HG03565 (cell line): ENCODE measurements at regions not wholly inside any gene's neighbourhood (a gene's known extent, or its start where the extent isn't known, plus 50 kb on each side); places are given as distances from the start of the nearest gene placed in this dataset.

Experiments
- ATAC-seq: cut with Tn5 transposase; IDR thresholded peaks from one replicate; pipeline ENCODE4 v1.9.1; 2021; ENCODE audit warnings: mild to moderate bottlenecking, moderate library complexity; ENCODE audit not compliant: unreplicated experiment

DNA sequence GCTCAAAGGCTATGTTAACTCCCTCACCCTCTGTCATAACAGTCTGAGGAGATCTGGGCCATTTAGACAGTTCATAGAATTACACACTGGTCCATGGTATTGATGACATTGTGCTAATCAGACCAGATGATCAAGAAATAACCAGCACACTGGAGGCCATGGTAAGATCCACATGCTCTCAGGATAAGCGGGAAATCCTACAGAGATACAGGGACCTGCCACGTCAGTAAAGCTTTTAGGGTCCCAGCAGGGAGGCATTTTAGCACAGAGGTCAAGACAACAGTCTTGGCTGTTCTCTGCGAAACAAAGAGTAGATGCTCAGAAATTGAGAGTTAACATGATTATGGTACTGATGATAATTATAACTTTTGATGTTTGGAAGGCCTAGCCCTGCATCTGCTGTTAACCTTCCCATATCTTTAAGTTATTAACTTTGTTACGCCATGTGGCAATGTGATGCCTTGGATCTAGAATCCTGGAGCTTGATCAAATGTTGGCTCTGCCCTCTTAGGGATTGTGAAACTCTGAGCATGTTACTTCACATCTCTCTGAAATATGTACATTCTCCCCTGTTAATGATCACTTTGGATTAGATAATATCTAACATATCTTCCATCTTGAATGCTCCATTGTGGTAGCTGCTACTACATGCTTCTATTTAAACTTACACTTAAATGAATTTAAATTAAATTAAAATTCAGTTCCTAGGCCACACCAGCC lies 172.0 kb upstream of the SOX9 start:
- ATAC-seq = no peak

DNA sequence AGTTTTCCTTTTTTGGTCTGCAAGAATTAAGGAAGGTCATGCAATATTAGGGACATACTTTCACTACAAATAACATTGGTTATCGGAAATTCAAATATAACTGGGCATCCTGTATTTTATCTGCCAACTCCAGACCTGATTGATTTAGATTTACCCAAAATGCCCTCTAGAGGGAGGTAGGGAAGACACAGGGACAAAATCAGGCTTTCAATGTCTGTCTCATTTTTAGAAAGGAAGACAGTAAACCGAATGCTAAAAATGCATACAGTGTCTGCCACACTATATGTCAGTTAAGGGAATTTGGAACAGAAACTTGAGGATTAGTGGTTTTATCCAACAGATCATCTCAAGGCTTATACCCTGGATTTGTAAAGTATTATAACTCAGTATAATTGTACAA lies 161.7 kb upstream of the SOX9 start:
- ATAC-seq = no peak

DNA sequence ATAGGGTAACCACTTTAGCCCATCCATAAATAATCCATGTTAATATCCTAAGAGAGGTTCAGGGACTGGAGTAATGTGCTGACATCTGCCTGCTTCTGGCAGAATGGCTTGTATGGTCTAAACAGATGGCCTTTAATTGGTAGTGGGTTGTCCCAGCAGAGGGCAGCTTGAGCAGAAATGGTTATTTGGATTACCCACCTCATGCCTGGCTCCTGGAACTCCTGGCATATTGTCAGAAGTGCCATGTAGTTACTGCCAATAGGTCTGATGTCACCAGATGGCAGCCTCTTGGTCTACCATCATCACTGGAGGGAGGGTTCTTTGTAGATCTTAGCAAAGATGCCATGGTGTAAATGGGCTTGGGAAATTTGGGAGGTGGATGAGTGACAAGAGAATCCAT lies 157.5 kb upstream of the SOX9 start:
- no peak for ATAC-seq

DNA sequence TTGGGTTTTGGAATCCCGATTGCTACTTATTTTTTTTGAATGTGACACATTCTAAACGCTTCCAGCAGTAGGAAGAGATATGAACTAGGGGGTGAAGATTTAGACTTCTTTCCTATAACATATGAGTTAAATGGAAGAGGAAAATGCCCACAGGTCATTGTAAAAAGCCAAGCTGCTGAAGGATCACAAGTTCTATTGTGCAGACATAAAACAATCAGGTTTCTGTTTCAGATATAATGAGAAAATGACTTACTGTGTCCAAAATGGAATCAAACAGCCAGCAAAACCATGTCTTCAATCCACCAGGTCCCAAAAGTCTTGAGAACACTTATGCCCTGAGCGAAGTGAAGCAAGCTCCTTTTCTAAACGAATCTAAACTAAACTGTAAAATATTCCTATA lies 157.0 kb upstream of the SOX9 start:
- ATAC-seq = no peak

DNA sequence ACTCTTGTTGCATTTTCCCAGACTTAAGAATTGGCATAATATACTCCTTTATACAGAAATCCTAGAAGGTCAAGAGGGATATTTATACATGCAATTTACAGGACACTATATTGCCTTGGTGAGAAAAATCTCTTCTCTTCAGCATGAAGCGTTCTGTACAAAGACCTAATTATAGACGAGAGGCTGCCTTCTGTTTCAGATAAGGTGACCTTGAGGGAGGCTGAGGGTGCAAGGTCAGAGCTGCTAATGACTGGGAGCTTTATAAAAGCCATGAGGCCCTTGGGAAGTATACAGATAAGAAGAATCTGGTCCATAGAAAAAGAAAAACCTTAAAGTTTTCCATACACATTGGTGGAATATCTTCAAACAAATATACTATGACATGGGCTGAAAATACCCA lies 156.3 kb upstream of the SOX9 start:
- no peak for ATAC-seq

DNA sequence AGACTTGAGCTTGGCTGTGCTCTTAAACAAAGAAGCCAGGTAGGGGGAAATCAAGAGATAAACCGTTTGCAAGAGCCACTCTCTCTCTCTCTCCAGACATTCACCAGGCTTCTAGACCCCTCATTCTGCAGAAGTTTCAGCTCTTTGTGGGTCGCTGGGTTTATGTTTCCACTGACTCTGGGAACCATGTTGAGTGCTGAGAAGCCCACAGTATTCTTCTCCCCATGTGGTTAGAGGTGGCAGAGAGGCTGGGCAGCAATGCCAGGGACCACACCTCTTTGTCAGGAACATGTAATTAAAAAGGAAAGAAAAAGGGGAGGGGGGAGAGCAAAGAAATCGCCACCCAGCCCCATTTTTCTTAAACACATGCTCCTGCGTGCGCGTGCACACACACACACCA lies 154.8 kb upstream of the SOX9 start:
- ATAC-seq = no peak

DNA sequence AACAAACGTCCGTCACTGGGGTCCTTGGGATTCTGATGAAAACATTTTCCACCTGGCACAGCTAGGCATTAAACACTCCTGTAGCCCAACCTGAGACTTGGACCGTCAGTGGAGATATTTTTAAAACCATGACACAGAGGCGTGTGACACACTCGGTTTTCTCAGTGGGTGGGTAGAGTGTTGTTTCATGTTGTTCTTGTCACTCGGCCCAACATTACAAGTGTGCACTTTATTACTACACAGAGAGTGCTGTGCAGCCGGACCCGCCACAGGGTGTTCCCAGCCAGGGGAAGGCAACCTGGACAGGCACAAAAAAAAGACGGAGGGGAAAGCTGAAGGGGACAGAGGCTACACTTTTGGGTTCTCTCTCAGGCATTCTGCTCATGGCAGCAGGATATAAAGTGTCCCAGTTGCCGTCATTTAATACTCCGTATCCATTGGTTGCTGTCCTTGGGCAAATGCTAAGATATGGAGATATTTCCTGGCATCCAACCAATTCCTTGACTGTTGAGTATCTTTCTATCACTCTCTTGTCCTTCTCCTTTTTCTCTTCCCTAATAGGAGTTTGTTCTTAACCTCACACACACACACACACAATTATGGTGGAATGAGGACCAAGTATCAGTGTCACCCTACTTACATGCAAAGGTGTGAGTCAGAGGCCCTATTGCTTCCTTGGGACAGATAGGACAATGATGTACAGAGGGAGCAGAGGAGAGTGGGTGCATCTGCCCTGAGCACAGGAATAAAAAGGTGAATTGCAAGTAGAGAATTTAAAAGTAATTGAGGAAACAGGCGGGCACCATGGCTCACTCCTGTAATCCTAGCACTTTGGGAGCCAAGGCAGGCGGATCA lies 154.1 kb upstream of the SOX9 start:
- ATAC-seq = no peak

DNA sequence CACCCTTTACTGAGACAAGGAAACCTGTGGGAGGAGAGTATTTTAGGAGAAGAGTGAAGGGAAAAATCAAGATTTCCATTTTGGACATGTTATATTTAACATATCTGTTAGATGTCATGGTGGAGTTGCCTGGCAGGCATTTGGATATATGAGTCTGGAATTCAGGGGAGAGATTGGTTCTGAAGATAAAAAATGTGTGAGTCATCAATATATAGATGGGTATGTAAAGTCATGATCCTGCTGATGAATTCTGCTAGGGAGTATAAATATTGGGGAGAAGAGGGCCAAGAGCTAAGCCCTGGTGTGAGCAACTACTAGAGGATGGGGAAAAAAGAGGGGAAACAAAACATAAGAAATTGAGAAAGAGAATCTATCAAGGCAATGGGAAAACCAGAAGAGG lies 151.3 kb upstream of the SOX9 start:
- ATAC-seq = no peak

DNA sequence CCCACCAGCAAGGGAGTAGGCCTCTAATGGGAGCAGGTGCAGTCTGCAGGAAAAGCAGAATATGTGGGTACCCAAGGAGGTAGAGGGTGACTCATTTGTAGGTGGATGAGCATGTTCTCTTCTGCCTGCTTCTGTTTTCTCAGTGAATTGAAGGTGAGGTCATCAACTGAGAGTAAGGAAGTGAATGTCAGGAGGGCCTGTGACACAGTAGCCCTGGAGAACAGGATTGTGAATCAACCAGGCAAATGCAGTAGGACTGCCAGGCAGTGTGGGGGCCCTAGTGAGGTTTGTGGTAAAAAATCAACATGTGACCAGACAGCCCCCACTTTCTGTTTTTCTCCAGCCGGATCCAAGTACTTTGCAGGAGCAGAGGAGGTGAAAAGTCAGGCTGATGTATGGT lies 150.5 kb upstream of the SOX9 start:
- peak; percentile 62 for ATAC-seq

DNA sequence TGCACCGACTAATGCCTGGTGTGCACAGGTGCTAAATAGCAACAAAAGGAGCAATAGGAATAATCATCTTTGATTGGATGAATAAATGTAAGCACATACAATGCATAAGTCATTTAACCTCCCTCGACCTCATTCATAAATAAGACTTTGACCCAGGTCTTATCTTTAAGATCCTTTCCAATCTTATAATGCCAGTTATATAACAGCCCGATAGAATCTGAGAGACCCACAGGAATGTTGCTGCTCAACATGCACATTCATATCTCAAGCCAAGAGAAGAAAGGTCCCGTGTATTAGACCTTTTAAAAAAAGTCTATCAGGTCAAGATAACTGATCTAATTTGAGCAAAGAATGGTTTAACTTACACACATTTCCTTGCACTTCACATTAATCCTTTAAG lies 146.8 kb upstream of the SOX9 start:
- no peak for ATAC-seq

DNA sequence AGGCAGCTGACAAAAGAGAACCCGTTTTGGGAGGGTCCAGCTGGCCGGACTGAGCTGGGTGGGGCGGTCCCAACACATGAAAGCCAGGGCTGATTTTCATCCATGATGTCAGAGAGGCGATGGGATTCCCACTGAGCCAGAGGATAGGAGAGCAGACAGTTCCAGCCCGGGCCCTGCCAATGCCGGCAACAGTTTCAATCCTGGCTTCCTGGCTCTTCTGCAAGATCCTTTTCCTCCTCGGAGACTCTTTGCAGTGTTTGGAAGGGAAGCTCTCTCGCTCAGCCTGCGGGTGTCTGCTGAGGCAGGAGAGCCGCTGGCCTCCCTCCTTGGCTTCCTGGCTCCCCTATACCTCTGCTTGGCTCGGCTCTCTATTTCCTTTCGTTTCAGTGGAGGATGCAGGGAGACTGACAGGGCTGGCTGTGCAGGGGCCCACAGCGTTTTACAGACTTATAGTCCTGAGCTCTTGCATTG lies 145.5 kb upstream of the SOX9 start:
- ATAC-seq = no peak

DNA sequence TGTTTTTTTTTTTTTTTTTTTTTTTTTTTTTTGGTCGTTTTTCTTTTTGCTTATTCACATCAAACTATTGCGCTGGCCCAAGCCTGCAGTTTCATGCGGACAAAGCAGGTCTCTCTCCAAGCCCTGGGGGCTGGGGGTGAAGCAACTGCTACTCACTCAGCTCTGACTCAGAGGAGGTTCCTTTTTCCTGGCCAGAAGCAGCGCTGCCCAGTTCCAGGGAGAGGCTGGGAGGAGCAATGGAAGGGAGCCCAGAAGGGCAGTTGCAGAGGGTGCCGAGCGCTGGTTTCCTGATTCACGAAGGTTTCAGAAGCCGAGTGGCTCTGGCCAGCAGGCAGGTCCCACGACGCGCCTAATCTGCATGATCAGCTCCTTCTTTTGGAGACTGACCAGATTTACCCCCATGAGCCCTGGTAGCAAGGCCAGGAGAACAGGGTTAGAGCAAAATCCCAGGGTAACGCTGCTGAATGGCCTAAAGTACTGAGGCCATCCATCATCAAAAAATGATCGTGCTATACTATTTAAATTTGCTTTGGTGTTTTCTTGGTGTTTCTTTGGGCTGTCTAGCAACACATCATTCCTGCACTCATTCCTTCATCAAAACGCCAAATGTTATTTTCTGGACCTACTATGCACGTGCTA lies 144.7 kb upstream of the SOX9 start:
- no peak for ATAC-seq

DNA sequence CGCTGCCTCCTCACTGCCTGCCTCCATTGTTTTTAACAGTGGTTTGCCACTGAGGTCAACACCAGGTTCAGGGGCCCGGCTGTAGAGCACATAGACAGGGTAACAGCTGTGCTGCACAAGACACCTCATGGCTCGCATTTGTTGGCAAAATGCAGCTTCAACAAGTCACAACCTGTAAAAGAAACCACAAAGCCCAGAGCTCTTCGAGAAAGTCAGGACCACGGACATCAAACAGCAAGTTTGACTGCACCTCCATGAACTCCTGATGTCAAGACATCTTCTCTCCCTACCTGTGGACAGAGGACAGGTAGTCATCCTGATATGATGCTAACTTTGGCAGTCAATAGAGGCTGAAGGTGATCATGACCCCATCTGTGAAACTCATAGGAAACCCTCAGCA lies 142.4 kb upstream of the SOX9 start:
- no peak for ATAC-seq

DNA sequence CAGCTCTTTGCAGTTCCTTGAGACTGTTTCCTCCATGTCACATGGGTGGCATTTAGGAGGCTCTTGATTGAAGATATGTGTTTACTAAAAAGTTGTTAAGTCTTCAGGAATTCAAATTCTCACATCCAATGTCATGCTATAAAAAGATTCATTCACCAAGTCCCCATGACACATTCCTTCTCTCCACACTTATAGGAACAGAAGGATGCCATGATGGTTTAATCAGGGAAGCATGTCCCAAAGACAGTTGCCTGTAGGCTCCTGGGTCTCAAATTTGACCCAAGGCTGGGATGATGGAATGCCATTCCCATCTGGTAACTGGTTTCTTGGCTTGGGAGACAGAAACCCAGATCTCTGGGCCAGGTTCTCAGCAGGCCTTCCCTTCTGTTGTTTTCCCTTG lies 140.6 kb upstream of the SOX9 start:
- no peak for ATAC-seq

DNA sequence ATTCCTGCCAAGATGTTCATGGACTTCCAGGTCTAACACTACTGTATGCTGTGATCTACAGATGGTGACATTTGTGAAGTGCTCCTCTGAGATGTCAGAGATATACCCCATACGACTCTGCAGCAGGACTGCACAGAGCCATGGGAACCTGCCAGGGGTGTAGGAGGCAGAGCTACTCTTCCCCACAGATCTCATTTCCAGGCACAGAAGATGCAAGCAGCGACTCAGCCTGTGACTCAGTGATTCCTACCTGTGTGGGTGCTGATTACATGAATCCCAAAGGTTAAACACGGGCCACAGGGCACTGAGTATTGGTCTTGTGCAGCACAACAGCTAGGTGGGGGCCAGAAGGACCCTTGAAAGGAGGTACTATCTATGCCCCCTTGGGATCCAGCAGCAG lies 137.0 kb upstream of the SOX9 start:
- no peak for ATAC-seq

DNA sequence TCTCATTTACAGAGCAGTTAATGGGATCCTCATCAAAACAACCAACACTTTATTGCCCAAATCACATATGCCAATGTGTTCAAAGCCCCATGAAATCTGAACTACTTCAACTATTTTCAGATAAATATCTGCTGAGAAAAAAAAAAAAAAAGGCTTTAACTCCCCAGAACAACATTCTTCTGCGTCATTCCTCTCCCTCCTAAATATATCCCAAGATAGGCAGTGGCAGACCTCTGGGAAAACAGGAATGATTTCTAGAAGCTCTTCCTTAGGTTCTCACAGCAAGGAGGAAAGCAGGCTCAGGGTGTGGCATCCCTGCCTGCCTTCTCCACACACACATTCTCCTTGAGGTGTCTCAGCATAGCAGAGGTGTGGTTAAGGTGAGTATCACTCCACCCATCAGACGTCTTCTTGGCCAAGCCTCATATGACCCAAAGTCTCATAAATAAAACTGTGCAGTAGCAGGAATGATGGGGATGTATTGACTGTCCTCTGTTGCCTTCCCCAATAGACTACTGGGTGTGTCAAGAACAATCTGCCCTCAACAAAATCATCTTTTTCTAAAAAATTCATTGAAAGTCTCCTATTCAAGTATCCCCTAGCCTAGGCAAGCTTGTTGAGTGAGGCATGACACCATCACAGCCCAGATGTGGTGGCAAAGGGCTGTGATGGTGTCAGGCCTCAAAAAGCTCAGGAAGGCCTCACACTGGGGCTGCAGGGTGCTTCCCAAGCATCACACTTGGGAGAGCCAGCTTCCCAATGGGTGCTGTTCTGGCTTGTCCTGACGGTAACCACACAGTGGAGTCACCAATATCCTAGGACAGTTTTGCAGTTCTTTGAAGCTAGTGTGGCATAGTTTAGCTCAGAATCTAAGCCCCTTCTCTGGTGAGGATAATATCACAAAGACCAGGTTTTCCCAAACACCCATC lies 135.4 kb upstream of the SOX9 start:
- ATAC-seq = no peak

DNA sequence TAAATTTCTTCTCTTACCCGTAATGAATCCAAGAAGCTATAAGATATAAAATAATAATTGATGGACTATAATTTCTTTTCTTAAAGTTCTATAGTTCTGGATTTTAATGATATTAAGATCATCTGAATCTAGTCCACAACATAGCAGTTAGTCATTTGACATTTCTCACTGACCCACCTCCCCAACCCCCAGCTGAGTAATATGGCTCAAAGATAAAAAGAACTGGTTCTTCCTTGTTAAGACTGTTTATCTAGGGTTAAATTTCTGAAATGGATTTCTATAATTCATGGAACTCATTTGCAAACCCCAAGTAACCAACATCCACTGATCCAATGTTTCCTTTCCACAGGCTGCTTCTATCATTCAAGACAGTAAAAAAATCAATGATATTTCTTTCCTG lies 133.9 kb upstream of the SOX9 start:
- no peak for ATAC-seq

DNA sequence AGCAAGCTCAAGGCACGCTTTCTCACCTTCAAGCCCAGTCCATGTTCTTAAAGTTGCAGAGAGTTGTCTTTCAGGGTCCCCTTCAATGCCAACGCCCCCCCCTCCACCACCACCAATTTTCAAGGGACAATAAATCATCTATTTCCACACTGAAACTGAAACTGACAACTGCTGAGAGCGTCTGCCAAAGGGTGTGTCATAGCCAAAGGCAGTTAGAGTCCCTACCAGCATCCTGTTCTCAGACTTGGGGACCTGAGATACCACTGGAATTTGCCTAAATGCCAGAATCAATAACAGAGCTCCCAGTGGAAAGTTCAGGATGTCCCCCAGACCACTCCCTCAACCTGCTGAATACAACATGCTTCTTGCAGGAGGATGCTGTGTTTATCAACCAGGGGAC lies 133.2 kb upstream of the SOX9 start:
- peak; percentile 47 for ATAC-seq

DNA sequence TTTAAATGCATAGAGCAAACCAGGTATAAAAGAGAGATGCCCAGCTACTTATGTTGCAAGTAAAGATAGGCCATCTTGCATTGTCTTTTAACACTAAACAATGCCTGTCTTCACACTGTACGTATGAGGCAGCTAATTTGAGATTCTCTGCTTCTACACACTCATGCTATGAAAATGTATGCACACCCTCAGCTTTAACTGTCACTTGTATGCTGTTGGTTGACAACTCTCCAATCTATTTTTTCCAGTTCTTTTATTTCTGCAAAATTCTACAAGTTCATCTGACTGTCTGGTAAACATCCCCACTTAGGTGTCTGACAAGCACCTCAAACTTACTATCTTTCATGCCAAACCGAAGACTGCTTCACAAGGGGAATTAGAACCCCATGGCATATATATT lies 131.7 kb upstream of the SOX9 start:
- ATAC-seq = no peak

DNA sequence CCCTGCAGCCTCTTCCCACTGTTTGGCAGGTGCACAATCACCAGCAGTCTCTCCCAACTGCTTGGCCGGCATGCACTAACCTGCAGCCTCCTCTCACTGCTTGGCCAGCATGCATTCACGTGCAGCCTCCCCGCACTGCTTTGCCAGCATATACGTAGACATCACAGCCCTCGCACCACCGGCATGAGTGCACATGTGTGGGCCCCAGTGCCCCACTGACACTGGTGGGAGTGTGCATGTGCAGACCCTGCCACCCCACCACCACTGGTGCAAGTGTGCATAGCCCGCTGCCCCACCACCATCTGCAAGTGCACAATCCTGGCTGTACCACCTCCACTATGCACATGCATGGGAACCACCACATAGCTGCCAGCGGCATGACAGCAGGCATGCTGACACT lies 127.5 kb upstream of the SOX9 start:
- no peak for ATAC-seq

DNA sequence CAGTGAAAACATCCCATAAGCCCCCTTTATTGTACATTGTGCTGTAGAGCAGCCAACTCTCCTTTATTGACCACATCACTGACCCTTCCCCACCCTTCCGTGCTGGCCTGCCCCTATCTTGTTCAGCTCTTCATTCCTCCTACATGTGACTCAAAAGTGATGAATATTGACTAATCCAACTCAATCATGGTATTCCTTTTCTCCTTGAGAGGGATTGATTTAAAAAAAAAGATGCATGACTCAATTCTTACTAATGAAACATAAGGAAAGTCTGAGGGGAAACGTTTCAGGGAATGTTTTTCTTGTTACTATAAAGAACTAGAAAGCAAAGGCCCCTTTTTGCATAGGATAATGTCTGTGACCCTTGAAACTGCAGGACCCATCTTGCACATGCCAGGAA lies 125.2 kb upstream of the SOX9 start:
- ATAC-seq = no peak
